Heart left ventricle (tissue), 16 donors: ENCODE measurements at regions not wholly inside any gene's neighbourhood (a gene's known extent, or its start where the extent isn't known, plus 50 kb on each side); places are given as distances from the start of the nearest gene placed in this dataset.

Experiments
- ATAC-seq, 4 donors: fragments of 200-7000 bp; cut with Tn5 transposase; one replicate each; pipeline ENCODE4 v1.9.1; 2020 to 2022; ENCODE audit warnings: moderate library complexity in 4 of 4, mild to moderate bottlenecking in 3 of 4, moderate number of reproducible peaks in 1 of 4
- DNase-seq, 5 donors: peaks; one replicate each; pipeline ENCODE4 v3.0.0-alpha.2; 2020
- H3K27ac ChIP-seq, 12 donors: fragments of 200-600 bp; sonication (generic) in 4 of 12; one replicate each; pipeline versions ENCODE4 v1.5.0 to v1.8.0; 2016 to 2022; ENCODE audit warnings: mild to moderate bottlenecking in 2 of 12
- H3K27me3 ChIP-seq, 9 donors: fragments of 200-600 bp; sonication (generic) in 2 of 9; one replicate each; pipeline versions ENCODE4 v1.5.1 to v1.8.0; 2016 to 2022; ENCODE audit warnings: mild to moderate bottlenecking in 3 of 9
- H3K36me3 ChIP-seq, 9 donors: fragments of 200-600 bp; sonication (generic) in 2 of 9; one replicate each; pipeline versions ENCODE4 v1.5.0 to v1.8.0; 2018 to 2022; ENCODE audit warnings: mild to moderate bottlenecking in 2 of 9
- H3K4me1 ChIP-seq, 12 donors: fragments of 200-600 bp; sonication (generic) in 4 of 12; one replicate each; pipeline versions ENCODE4 v1.5.0 to v1.8.0; 2016 to 2022; ENCODE audit warnings: mild to moderate bottlenecking in 3 of 12
- H3K4me3 ChIP-seq, 12 donors: fragments of 200-600 bp; sonication (generic) in 4 of 12; one replicate each; pipeline versions ENCODE4 v1.5.0 to v1.8.0; 2017 to 2022; ENCODE audit warnings: mild to moderate bottlenecking in 9 of 12, moderate library complexity in 4 of 12
- H3K9me3 ChIP-seq, 12 donors: fragments of 200-600 bp; sonication (generic) in 4 of 12; one replicate each; pipeline versions ENCODE4 v1.5.0 to v1.8.0; 2016 to 2022; ENCODE audit warnings: mild to moderate bottlenecking in 1 of 12
- CTCF ChIP-seq, 12 donors: fragments of 200-600 bp; sonication (generic) in 4 of 12; IDR thresholded peaks; one replicate each; pipeline versions ENCODE4 v1.5.0 to v1.8.0; 2018 to 2022; ENCODE audit warnings: antibody characterized with exemption in 12 of 12, mild to moderate bottlenecking in 5 of 12
- POLR2A ChIP-seq, 2 donors: fragments of 450-650 bp; IDR thresholded peaks; one replicate each; pipeline ENCODE4 v1.6.1; 2017; ENCODE audit warnings: antibody characterized with exemption in 2 of 2, mild to moderate bottlenecking in 2 of 2, moderate library complexity in 2 of 2
- WGBS, 4 donors: extraction: QIAGEN DNeasy Blood & Tissue Kit in 2 of 4; methylation state at CpG; one replicate each; pipeline versions ENCODE4 v1.1.5 to v1.1.7; 2013 to 2018; 5-methylcytosine and 5-hydroxymethylcytosine counted together
- intact Hi-C, 10 donors: fragments of 100-400 bp; cut with DNase I; formaldehyde crosslinking; loops; one replicate each; pipeline versions ENCODE4 v1.11.1 to v1.14.2; 2022
- donor health status: ischemic (EF 13 %, LVEDD 7.1; RV severe dilation, severe dysfunction).
- donor health status: healthy with polysubstance abuse.
- donor health status: DM: no; HTN: yes; CAD: no.
- donor health status: DM: no; HTN: no; CAD: no.
- donor health status: ischemic (EF 25% LVEDD 6.9; RV normal size, moderate dysfunction).
- donor health status: ischemic (EF 25% LVEDD 5.7; RV mildly dilated, moderate dysfunction).
- donor health status: healthy.
- donor health status: DM: yes; HTN: yes; CAD: no.
- donor health status: ischemic (EF 35%, LVEDD 5.7; RV mildly dilated, moderate dysfunction).
- donor health status: nonischemic (EF 11% LVEDD 7.7; RV severe dilation, severe dysfunction).
- donor health status: DM: yes; HTN: yes; CAD: no.
- donor health status: PGD.
- donor health status: ischemic (EF 29% LVEDD 5.4; RV normal size, mild dysfunction).
- donor health status: nonischemic (EF 23%, LVEDD 6.1; RV moderate dilation, normal function).

GRCh38 chr7:109375823-109376222 is 806.1 kb downstream of the DNAJB9 start:
- no peak overlapping the region for H3K4me3 ChIP-seq
- no peaks in the 10 kb centered on the region for H3K27me3 ChIP-seq
- H3K4me1 ChIP-seq: no peaks in the 10 kb centered on the region
- intact Hi-C loops: no loop called here
- ATAC-seq (no peak), DNase-seq (no peak)
- no peaks in the 10 kb centered on the region for H3K36me3 ChIP-seq
- H3K9me3 ChIP-seq: no peaks in the 10 kb centered on the region
- no peak for TF ChIP-seq POLR2A (IDR thresholded peaks at IDR 0.05)
- TF ChIP-seq CTCF (IDR thresholded peaks at IDR 0.05): no peak
- no peak overlapping the region for H3K27ac ChIP-seq

DNA sequence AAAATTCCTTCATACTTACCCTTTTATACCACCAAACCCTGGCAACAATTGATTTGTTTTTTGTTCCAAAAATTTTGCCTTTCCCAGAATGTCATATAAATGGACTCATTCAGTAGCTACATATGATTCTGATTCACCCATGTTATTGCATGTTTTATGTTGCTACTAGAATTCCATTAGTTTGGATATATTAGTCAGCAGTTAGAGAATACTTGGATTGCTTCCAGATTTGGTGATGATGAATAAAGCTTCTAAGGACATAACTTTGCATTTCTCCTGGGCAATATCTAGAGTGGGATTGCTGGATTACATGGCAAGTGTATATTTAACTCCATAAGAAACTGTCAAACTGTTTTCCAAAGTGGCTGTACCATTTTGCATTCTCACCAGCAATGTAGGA is 806.9 kb downstream of the DNAJB9 start:
- TF ChIP-seq POLR2A (IDR thresholded peaks at IDR 0.05) (no peak), CTCF (IDR thresholded peaks at IDR 0.05) (no peak)
- Histone ChIP-seq H3K4me3 (no peak overlapping the region), H3K36me3 (no peaks in the 10 kb centered on the region), H3K27ac (no peak overlapping the region), H3K9me3 (no peaks in the 10 kb centered on the region), H3K27me3 (no peaks in the 10 kb centered on the region), H3K4me1 (no peaks in the 10 kb centered on the region)
- intact Hi-C loops: no loop called here
- ATAC-seq (no peak), DNase-seq (no peak)

- Histone ChIP-seq H3K9me3 (no peaks in the 10 kb centered on the region), H3K4me3 (no peak overlapping the region), H3K27ac (no peak overlapping the region), H3K36me3 (no peaks in the 10 kb centered on the region), H3K27me3 (no peaks in the 10 kb centered on the region), H3K4me1 (no peaks in the 10 kb centered on the region)
- 62 to 83% (median 79%) methylated on average over 3 of the region's 3 CpGs for WGBS, 4 donors
- intact Hi-C loops: no loop called here
- ATAC-seq (no peak), DNase-seq (no peak)
- no peak for TF ChIP-seq CTCF (IDR thresholded peaks at IDR 0.05)
- no peak for TF ChIP-seq POLR2A (IDR thresholded peaks at IDR 0.05)
These were observed 807.6 kb downstream of the DNAJB9 start for GRCh38 chr7:109377076-109377884.

GRCh38 chr7:109386959-109387358 is 817.3 kb downstream of the DNAJB9 start:
- no peaks in the 10 kb centered on the region for H3K27me3 ChIP-seq
- H3K27ac ChIP-seq: no peak overlapping the region
- intact Hi-C loops: no loop called here
- no peak overlapping the region for H3K4me3 ChIP-seq
- ATAC-seq (no peak), DNase-seq (peak in 1 of 5 donors; percentile 37)
- WGBS, 4 donors: 90 to 95% (median 94%) methylated on average over 2 of the region's 2 CpGs
- TF ChIP-seq POLR2A (IDR thresholded peaks at IDR 0.05) (no peak), CTCF (IDR thresholded peaks at IDR 0.05) (no peak)
- no peaks in the 10 kb centered on the region for H3K36me3 ChIP-seq
- H3K4me1 ChIP-seq: no peaks in the 10 kb centered on the region
- H3K9me3 ChIP-seq: peaks cover 0 to 4% (median 0%) of the 10 kb centered on the region in 12 donors
